Large intestine (tissue), 3 donors: ENCODE measurements at regions not wholly inside any gene's neighbourhood (a gene's known extent, or its start where the extent isn't known, plus 50 kb on each side); places are given as distances from the start of the nearest gene placed in this dataset.

ENCODE experiments used
- DNase-seq, 2 donors: peaks; one replicate each; pipeline versions ENCODE4 v3.0.0 to v3.0.0-alpha.2; 2013
- H3K27ac ChIP-seq: one replicate; pipeline ENCODE4 v1.5.1; 2013; ENCODE audit warnings: low read length
- H3K27me3 ChIP-seq: 2 replicates; pipeline ENCODE4 v1.6.1; 2013; ENCODE audit warnings: low read length; ENCODE audit not compliant: control insufficient read depth, insufficient read depth
- H3K36me3 ChIP-seq: 2 replicates; pipeline ENCODE4 v1.6.1; 2013; ENCODE audit warnings: low read length; ENCODE audit not compliant: control insufficient read depth, insufficient read depth
- H3K4me1 ChIP-seq: one replicate; pipeline ENCODE4 v1.6.1; 2013; ENCODE audit warnings: low read length; ENCODE audit not compliant: control insufficient read depth, insufficient read depth
- H3K4me3 ChIP-seq: one replicate; pipeline ENCODE4 v1.5.1; 2013; ENCODE audit warnings: low read length
- H3K9me3 ChIP-seq: one replicate; pipeline ENCODE4 v1.6.1; 2013; ENCODE audit warnings: mild to moderate bottlenecking, low read depth, low read length, moderate library complexity; ENCODE audit not compliant: control insufficient read depth
- WGBS: methylation state at CpG from one replicate; pipeline ENCODE4 v1.1.5; 2013; ENCODE audit warnings: low lambda C conversion rate; ENCODE audit not compliant: insufficient coverage; 5-methylcytosine and 5-hydroxymethylcytosine counted together

- Histone ChIP-seq H3K9me3 (no peaks in the 10 kb centered on the region), H3K4me1 (no peaks in the 10 kb centered on the region), H3K4me3 (no peak overlapping the region), H3K27ac (no peak overlapping the region), H3K36me3 (no peaks in the 10 kb centered on the region), H3K27me3 (no peaks in the 10 kb centered on the region)
- DNase-seq: no peak
- no CpG with 5 or more reads among the region's 1 CpG for WGBS
Observed at GRCh38 chr10:50981904-50982303, 92.4 kb upstream of the PRKG1 start.

GRCh38 chr10:50982989-50983388 lies 91.3 kb upstream of the PRKG1 start:
- H3K9me3 ChIP-seq: no peaks in the 10 kb centered on the region
- no peaks in the 10 kb centered on the region for H3K36me3 ChIP-seq
- 80% methylated on average over 1 of the region's 4 CpGs for WGBS

DNA sequence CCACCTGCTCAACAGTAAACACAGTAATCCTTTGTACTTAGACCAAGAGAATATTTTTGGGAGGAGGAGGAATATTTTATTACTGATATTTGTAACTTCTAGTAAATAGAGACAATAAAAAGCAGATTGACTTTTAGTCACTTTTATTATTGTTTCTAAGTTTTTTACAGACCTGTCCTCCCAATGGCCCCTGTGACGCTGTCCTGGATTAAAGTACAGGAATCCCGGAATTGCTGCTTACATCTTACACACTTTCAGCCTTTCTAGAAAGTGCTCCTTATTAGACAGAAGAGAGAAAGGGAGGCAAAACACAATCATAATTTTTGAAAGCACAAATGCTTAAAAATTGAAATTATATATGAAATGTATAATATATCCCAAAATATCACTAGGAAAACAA lies 86.4 kb upstream of the PRKG1 start:
- H3K4me1 ChIP-seq: peaks cover 12% of the 10 kb centered on the region
- peaks cover 3% of the 10 kb centered on the region for H3K27me3 ChIP-seq
- no peak overlapping the region for H3K4me3 ChIP-seq
- 33% methylated on average over 1 of the region's 2 CpGs for WGBS
- peak in 1 of 2 donors; percentile 43 for DNase-seq
- no peak overlapping the region for H3K27ac ChIP-seq
- H3K36me3 ChIP-seq: no peaks in the 10 kb centered on the region
- H3K9me3 ChIP-seq: no peaks in the 10 kb centered on the region

More at GRCh38 chr10:50982989-50983388, 91.3 kb upstream of the PRKG1 start:
- no peaks in the 10 kb centered on the region for H3K27me3 ChIP-seq
- H3K27ac ChIP-seq: no peak overlapping the region
- H3K4me1 ChIP-seq: no peaks in the 10 kb centered on the region
- DNase-seq: no peak
- no peak overlapping the region for H3K4me3 ChIP-seq

- H3K9me3 ChIP-seq: no peaks in the 10 kb centered on the region
- WGBS: 80% methylated on average over 1 of the region's 4 CpGs
Observed at GRCh38 chr10:50988792-50989191, 85.5 kb upstream of the PRKG1 start.

GRCh38 chr10:50990568-50991455 lies 83.5 kb upstream of the PRKG1 start:
- WGBS: 0% methylated on average over 1 of the region's 49 CpGs
- peak overlapping the region; percentile 58 for H3K27ac ChIP-seq
- DNase-seq: peak; percentile 40 to 69

More at GRCh38 chr10:50988792-50989191, 85.5 kb upstream of the PRKG1 start:
- Histone ChIP-seq H3K4me3 (no peak overlapping the region), H3K27ac (no peak overlapping the region), H3K4me1 (peaks cover 15% of the 10 kb centered on the region), H3K36me3 (no peaks in the 10 kb centered on the region), H3K27me3 (peaks cover 3% of the 10 kb centered on the region)
- DNase-seq: peak in 1 of 2 donors; percentile 19

DNA sequence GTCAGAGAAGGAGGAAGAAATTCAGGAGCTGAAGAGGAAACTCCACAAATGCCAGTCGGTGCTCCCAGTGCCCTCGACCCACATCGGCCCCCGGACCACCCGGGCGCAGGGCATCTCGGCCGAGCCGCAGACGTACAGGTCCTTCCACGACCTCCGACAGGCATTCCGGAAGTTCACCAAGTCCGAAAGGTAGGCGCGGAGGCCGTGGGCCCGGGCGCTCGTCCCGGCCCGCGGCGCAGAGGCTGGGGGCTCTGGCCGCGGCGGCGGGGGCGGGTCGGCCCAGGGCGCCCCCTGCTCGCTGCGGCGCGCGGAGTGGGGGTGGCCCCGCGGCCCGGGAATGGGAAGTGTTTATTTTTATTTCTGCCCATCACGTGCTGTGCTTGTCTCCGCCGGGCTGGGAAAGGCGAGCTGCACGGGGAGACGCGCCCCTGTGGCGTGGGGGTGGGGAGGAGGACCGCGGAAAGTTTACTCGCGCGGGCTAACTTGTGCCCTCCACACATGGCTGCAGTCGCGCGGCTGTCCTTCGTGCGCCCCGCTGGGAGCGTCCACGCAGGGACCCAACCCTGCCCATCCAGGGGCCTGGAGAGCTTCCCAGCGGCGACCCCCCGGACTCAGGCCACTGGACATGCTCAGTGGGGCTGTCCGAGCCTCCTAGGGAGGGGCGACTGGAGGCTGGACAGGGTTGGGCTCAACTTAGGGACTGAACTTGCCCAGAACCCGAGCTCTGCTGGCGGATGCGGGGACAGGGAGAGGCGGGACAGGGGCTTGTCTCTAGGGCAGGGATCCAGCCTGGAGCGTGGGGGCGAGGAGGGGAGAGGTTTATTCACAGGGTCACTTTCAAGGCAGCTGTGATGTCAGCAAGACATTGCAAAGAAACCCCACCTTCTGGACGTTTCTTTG lies 82.6 kb upstream of the PRKG1 start:
- WGBS: no CpG with 5 or more reads among the region's 72 CpGs
- Histone ChIP-seq H3K4me3 (peak overlapping the region; percentile 76), H3K36me3 (no peaks in the 10 kb centered on the region), H3K9me3 (no peaks in the 10 kb centered on the region), H3K4me1 (peaks cover 15% of the 10 kb centered on the region), H3K27me3 (peaks cover 3% of the 10 kb centered on the region), H3K27ac (peak overlapping the region; percentile 58)
- DNase-seq: peak in 1 of 2 donors; percentile 70

More at GRCh38 chr10:50990568-50991455, 83.5 kb upstream of the PRKG1 start:
- Histone ChIP-seq H3K36me3 (no peaks in the 10 kb centered on the region), H3K27me3 (peaks cover 3% of the 10 kb centered on the region), H3K4me1 (peaks cover 15% of the 10 kb centered on the region), H3K4me3 (peak overlapping the region; percentile 76), H3K9me3 (no peaks in the 10 kb centered on the region)

- H3K4me1 ChIP-seq: peaks cover 15% of the 10 kb centered on the region
- H3K27ac ChIP-seq: peak overlapping the region; percentile 31
- H3K4me3 ChIP-seq: peak overlapping the region; percentile 76
- 80% methylated on average over 1 of the region's 14 CpGs for WGBS
- peaks cover 3% of the 10 kb centered on the region for H3K27me3 ChIP-seq
- no peaks in the 10 kb centered on the region for H3K36me3 ChIP-seq
- DNase-seq: no peak
- H3K9me3 ChIP-seq: no peaks in the 10 kb centered on the region
Observed at GRCh38 chr10:50992356-50992901, 81.9 kb upstream of the PRKG1 start.

GRCh38 chr10:50992972-50993766 lies 81.1 kb upstream of the PRKG1 start:
- no peaks in the 10 kb centered on the region for H3K9me3 ChIP-seq
- no peaks in the 10 kb centered on the region for H3K36me3 ChIP-seq
- WGBS: 80% methylated on average over 1 of the region's 16 CpGs
- no peak overlapping the region for H3K27ac ChIP-seq
- H3K27me3 ChIP-seq: peaks cover 3% of the 10 kb centered on the region
- DNase-seq: no peak
- H3K4me3 ChIP-seq: peak overlapping the region; percentile 13
- H3K4me1 ChIP-seq: peaks cover 15% of the 10 kb centered on the region

DNA sequence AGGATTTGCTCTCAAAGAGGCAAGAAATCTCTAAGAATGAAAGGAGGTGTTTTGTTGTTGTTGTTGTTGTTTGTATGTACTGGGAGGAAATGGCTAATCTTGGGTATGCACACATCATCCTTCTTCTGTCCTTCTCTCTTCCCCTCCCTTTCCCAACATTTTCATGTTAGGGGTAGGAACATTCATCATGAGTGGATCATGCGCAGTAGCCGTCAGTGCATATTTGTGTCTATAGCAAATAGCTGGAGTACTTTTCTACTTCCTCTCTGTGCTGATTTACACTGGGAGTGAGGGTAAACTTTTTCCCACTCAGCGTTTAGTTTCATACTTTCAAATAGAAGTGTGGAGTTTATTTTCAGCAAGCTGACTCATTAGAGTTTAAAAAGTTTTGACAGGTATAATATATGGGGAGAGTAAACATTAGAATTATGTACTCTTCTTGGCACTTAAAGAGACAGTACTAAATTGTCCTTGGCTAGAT lies 80.5 kb upstream of the PRKG1 start:
- peak in 1 of 2 donors; percentile 24 for DNase-seq
- Histone ChIP-seq H3K27ac (no peak overlapping the region), H3K36me3 (no peaks in the 10 kb centered on the region), H3K27me3 (peaks cover 3% of the 10 kb centered on the region), H3K4me3 (peak overlapping the region; percentile 13), H3K4me1 (peaks cover 15% of the 10 kb centered on the region), H3K9me3 (no peaks in the 10 kb centered on the region)
- no CpG with 5 or more reads among the region's 3 CpGs for WGBS
